GM12878 (cell line): ENCODE measurements at regions not wholly inside any gene's neighbourhood (a gene's known extent, or its start where the extent isn't known, plus 50 kb on each side); places are given as distances from the start of the nearest gene placed in this dataset.

Experiments
- ATAC-seq: fragments of 200-7000 bp; cut with Tn5 transposase; 3 replicates; pipeline ENCODE4 v1.9.1; 2020; ENCODE audit warnings: mild to moderate bottlenecking, moderate library complexity
- BruUV-seq: library from RNA; stranded (reverse); fragments of 400-500 nt; replicated peaks from 2 replicates; lab custom pipeline; 2021; lab: Mats Ljungman, UMichigan
- CTCF ChIA-PET: fragments of 300-600 bp; sonication (Branson Sonifier 250); formaldehyde crosslinking; extraction: SDS; loops from one replicate; lab custom pipeline; 2021; ENCODE audit warnings: inconsistent platforms; lab: Yijun Ruan, JAX
- POLR2A ChIA-PET: fragments of 350-600 bp; formaldehyde crosslinking; extraction: SDS; loops from one replicate; lab custom pipeline; 2021; ENCODE audit warnings: inconsistent platforms; lab: Charles Lee
- RAD21 ChIA-PET: fragments of 300-600 bp; sonication (Branson Sonifier 250); formaldehyde crosslinking; loops from one replicate; lab custom pipeline; 2023; ENCODE audit warnings: antibody characterized with exemption; ENCODE audit not compliant: unreplicated experiment; lab: Charles Lee
- SMC1A ChIA-PET: fragments of 300-600 bp; sonication (Branson Sonifier 250); formaldehyde crosslinking; loops from one replicate; lab custom pipeline; 2023; ENCODE audit not compliant: unreplicated experiment, uncharacterized antibody; lab: Charles Lee
- DNase-seq: peaks from one replicate; pipeline ENCODE4 v3.0.0-alpha.2; 2011; ENCODE audit warnings: low read depth, low spot score
- FAIRE-seq: peaks from 3 replicates; lab custom pipeline; 2011; peaks lifted over from hg19 to GRCh38; lab: Jason Lieb, UNC
- H2AFZ ChIP-seq: 2 replicates; pipeline ENCODE4 v1.6.0; 2011; ENCODE audit warnings: low read depth, low read length, control low read depth; ENCODE audit not compliant: control insufficient read depth
- H3K27ac ChIP-seq: 2 replicates; pipeline ENCODE4 v1.5.1; 2011; ENCODE audit warnings: control low read depth; ENCODE audit not compliant: control insufficient read depth, insufficient read depth
- H3K27me3 ChIP-seq, 2 experiments: replicated peaks in 1 of 2; 2 replicates each; pipeline versions ENCODE4 v1.6.0 to v1.6.1; 2011; ENCODE audit warnings: low read length in 1 of 2; ENCODE audit not compliant: control insufficient read depth in 2 of 2, insufficient read depth in 2 of 2
- H3K36me3 ChIP-seq, 2 experiments: 2 replicates each; pipeline ENCODE4 v1.5.1; 2011; ENCODE audit warnings: low read length in 1 of 2; ENCODE audit not compliant: control insufficient read depth in 2 of 2, insufficient read depth in 2 of 2
- H3K4me1 ChIP-seq: 2 replicates; pipeline ENCODE4 v1.6.1; 2011; ENCODE audit warnings: mild to moderate bottlenecking, low read length, moderate library complexity, mixed read lengths; ENCODE audit not compliant: control insufficient read depth, insufficient read depth
- H3K4me2 ChIP-seq: 2 replicates; pipeline ENCODE4 v1.6.0; 2011; ENCODE audit warnings: control low read depth; ENCODE audit not compliant: control insufficient read depth, insufficient read depth
- H3K4me3 ChIP-seq: fragments of 200-600 bp; sonication (generic); 2 replicates; pipeline ENCODE4 v1.5.1; 2016
- H3K79me2 ChIP-seq: 2 replicates; pipeline ENCODE4 v1.6.0; 2011; ENCODE audit warnings: low read length; ENCODE audit not compliant: control insufficient read depth, insufficient read depth
- H3K9ac ChIP-seq: 2 replicates; pipeline ENCODE4 v1.8.0; 2011; ENCODE audit warnings: low read length, control low read depth, mixed read lengths; ENCODE audit not compliant: control insufficient read depth, insufficient read depth
- H3K9me3 ChIP-seq: replicated peaks from 3 replicates; pipeline ENCODE4 v1.5.1; 2011; ENCODE audit warnings: mild to moderate bottlenecking, low read length; ENCODE audit not compliant: control insufficient read depth, insufficient read depth
- H4K20me1 ChIP-seq: 2 replicates; pipeline ENCODE4 v1.6.0; 2011; ENCODE audit not compliant: control insufficient read depth, insufficient read depth
- BHLHE40 ChIP-seq, 2 experiments: fragments of 450-650 bp in 1 of 2; IDR thresholded peaks; 2 replicates each; pipeline ENCODE4 v1.6.1; 2011 to 2017; ENCODE audit warnings: low read depth in 2 of 2, borderline replicate concordance in 1 of 2, improper control_type of control experiment in 1 of 2, low read length in 1 of 2, mild to moderate bottlenecking in 1 of 2
- E2F4 ChIP-seq: IDR thresholded peaks from 2 replicates; pipeline ENCODE4 v1.6.1; 2012; ENCODE audit warnings: low read depth, low read length, improper control_type of control experiment
- E2F8 ChIP-seq: fragments of 450-650 bp; IDR thresholded peaks from 2 replicates; pipeline ENCODE4 v1.6.1; 2018; ENCODE audit warnings: mild to moderate bottlenecking, low read depth, moderate library complexity; ENCODE audit not compliant: partially characterized antibody
- MTA3 ChIP-seq: IDR thresholded peaks from 2 replicates; pipeline ENCODE4 v1.6.1; 2012; ENCODE audit warnings: low read length, inconsistent platforms, borderline replicate concordance
- POU2F2 ChIP-seq: IDR thresholded peaks from 3 replicates; pipeline ENCODE4 v1.6.1; 2011; ENCODE audit warnings: low read depth, mild to moderate bottlenecking, low read length, borderline replicate concordance
- RAD51 ChIP-seq: fragments of 450-650 bp; IDR thresholded peaks from 2 replicates; pipeline ENCODE4 v1.6.1; 2016; ENCODE audit warnings: moderate library complexity, mild to moderate bottlenecking, inconsistent platforms
- ZNF687 ChIP-seq: fragments of 450-650 bp; IDR thresholded peaks from 2 replicates; pipeline ENCODE4 v1.6.1; 2017; ENCODE audit warnings: mild to moderate bottlenecking, moderate library complexity
- WGBS: methylation state at CpG from one replicate; pipeline ENCODE4 v1.1.6; 2016; ENCODE audit warnings: low lambda C conversion rate; ENCODE audit not compliant: insufficient replicate concordance, insufficient coverage; ENCODE audit errors: missing lambda C conversion rate; 5-methylcytosine and 5-hydroxymethylcytosine counted together
- in situ Hi-C: fragments of 300-500 bp; cut with MboI; formaldehyde crosslinking; loops from 9 replicates; pipeline ENCODE4 v1.14.3; 2018; ENCODE audit warnings: mixed read lengths
- intact Hi-C: fragments of 100-400 bp; cut with micrococcal nuclease; formaldehyde crosslinking; loops from one replicate; pipeline ENCODE4 v1.14.2; 2022; ENCODE audit not compliant: unreplicated experiment
- TF ChIP-seq, protein P1 (sequence below): IDR thresholded peaks from 2 replicates; pipeline ENCODE4 v1.6.1; 2011; ENCODE audit warnings: low read depth, low read length, improper control_type of control experiment, borderline replicate concordance

DNA sequence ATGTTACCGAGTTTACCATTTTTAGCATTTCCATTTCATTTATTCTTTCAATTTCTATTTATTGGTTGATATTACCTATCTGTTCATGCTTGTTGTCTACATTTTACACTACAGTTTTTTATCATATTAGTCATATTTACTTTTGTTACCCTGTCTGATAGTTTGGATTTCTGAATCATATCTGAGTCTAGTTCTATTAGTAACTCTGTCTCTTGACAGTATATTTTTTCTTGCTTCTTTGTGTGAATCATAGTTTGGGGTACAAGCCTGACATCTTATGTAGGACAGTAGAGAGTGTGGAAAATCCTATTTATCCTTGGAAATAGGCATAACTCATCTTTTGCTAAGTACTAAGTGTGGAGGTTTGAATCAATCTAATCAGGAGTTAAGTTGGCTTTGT lies 263.9 kb upstream of the SESN3 start (continued):
- TF ChIP-seq BHLHE40 (IDR thresholded peaks at IDR 0.05; ENCODE audit: borderline replicate concordance in 1 of 2, low read depth in 2 of 2, low read length in 1 of 2) (no peak), POU2F2 (no peak)

- DNase-seq, result no peak
- H3K79me2 ChIP-seq, result no peaks in the 10 kb centered on the region
- H3K27me3 ChIP-seq, result no peaks in the 10 kb centered on the region
- ChIA-PET CTCF (no interaction called here), RAD21 (no interaction called here), POLR2A (no interaction called here), SMC1A (no interaction called here)
- intact Hi-C loops, result no loop called here
- no peaks in the 10 kb centered on the region for H4K20me1 ChIP-seq
- no peaks in the 10 kb centered on the region for H3K4me1 ChIP-seq
- no peaks in the 10 kb centered on the region for H3K36me3 ChIP-seq
- WGBS, result 84% methylated on average over 4 of the region's 4 CpGs
- no peak overlapping the region for H3K27ac ChIP-seq
- TF ChIP-seq E2F4 (no peak), MTA3 (no peak), ZNF687 (no peak), RAD51 (no peak), E2F8 (no peak)
- TF ChIP-seq, protein P1, sequence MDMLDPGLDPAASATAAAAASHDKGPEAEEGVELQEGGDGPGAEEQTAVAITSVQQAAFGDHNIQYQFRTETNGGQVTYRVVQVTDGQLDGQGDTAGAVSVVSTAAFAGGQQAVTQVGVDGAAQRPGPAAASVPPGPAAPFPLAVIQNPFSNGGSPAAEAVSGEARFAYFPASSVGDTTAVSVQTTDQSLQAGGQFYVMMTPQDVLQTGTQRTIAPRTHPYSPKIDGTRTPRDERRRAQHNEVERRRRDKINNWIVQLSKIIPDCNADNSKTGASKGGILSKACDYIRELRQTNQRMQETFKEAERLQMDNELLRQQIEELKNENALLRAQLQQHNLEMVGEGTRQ, result no peak
- H3K4me3 ChIP-seq, result no peak overlapping the region
- no TSS peak for BruUV-seq
- H3K4me2 ChIP-seq, result no peak overlapping the region
- in situ Hi-C loops, result no loop called here
- no peak for FAIRE-seq
- H2AFZ ChIP-seq, result no peak overlapping the region
- no peaks in the 10 kb centered on the region for H3K9me3 ChIP-seq
- no peak overlapping the region for H3K9ac ChIP-seq
- ATAC-seq, result no peak
These were observed 263.2 kb upstream of the SESN3 start for GRCh38 chr11:95494167-95494566.
